Caco-2 (cell line): ENCODE measurements at regions not wholly inside any gene's neighbourhood (a gene's known extent, or its start where the extent isn't known, plus 50 kb on each side); places are given as distances from the start of the nearest gene placed in this dataset.
"Not testable (repeated sequence)": the region's sequence is repeated elsewhere in the genome, so short reads cannot be mapped to it uniquely, and the experiment has no call there.

Experiments used
- BruUV-seq: library from RNA; stranded (reverse); fragments of 400-500 nt; replicated peaks from 2 replicates; lab custom pipeline; 2021; lab: Mats Ljungman, UMichigan
- CTCF ChIA-PET: fragments of 300-600 bp; sonication (Branson Sonifier 250); formaldehyde crosslinking; loops from one replicate; lab custom pipeline; 2022; ENCODE audit warnings: antibody characterized with exemption; lab: Charles Lee
- POLR2A ChIA-PET: fragments of 300-600 bp; sonication (Branson Sonifier 250); formaldehyde crosslinking; loops from one replicate; lab custom pipeline; 2022; ENCODE audit warnings: antibody characterized with exemption; lab: Charles Lee
- DNase-seq, 2 experiments: peaks; one replicate each; pipeline versions ENCODE4 v3.0.0 to v3.0.0-alpha.2; 2020 to 2022
- H3K27me3 ChIP-seq: replicated peaks from 2 replicates; pipeline ENCODE4 v1.6.0; 2011; ENCODE audit warnings: low read length; ENCODE audit not compliant: control insufficient read depth, insufficient read depth
- H3K36me3 ChIP-seq: 2 replicates; pipeline ENCODE4 v1.5.1; 2011; ENCODE audit warnings: low read length; ENCODE audit not compliant: control insufficient read depth, insufficient read depth
- H3K4me1 ChIP-seq: fragments of 250-450 bp; sonication (Bioruptor Pico); 2 replicates; pipeline ENCODE4 v1.5.1; 2020; ENCODE audit warnings: mild to moderate bottlenecking
- H3K4me3 ChIP-seq: 2 replicates; pipeline ENCODE4 v1.5.1; 2011; ENCODE audit warnings: low read depth, mild to moderate bottlenecking, control low read depth, low read length
- H3K9me3 ChIP-seq: fragments of 250-450 bp; sonication (Bioruptor Pico); 2 replicates; pipeline ENCODE4 v1.5.1; 2020; ENCODE audit warnings: mild to moderate bottlenecking, moderate library complexity
- H3K27ac Mint-ChIP-seq: one replicate; pipeline ENCODE4 v1.8.0; 2022; ENCODE audit warnings: mixed read lengths; ENCODE audit not compliant: unreplicated experiment
- H3K27me3 Mint-ChIP-seq: one replicate; pipeline ENCODE4 v1.8.0; 2022; ENCODE audit warnings: mixed read lengths; ENCODE audit not compliant: insufficient read depth, unreplicated experiment
- H3K36me3 Mint-ChIP-seq: one replicate; pipeline ENCODE4 v1.8.0; 2022; ENCODE audit warnings: mild to moderate bottlenecking, mixed read lengths; ENCODE audit not compliant: insufficient read depth, unreplicated experiment
- H3K4me1 Mint-ChIP-seq: one replicate; pipeline ENCODE4 v1.8.0; 2022; ENCODE audit warnings: low read depth, mixed read lengths; ENCODE audit not compliant: unreplicated experiment
- H3K4me3 Mint-ChIP-seq: one replicate; pipeline ENCODE4 v1.8.0; 2022; ENCODE audit warnings: mild to moderate bottlenecking, moderate library complexity, mixed read lengths; ENCODE audit not compliant: unreplicated experiment
- H3K9me3 Mint-ChIP-seq: one replicate; pipeline ENCODE4 v1.8.0; 2022; ENCODE audit warnings: mixed read lengths; ENCODE audit not compliant: unreplicated experiment
- CTCF ChIP-seq, 2 experiments: fragments of 200-600 bp in 1 of 2; IDR thresholded peaks; 1 replicate in 1 of 2; 2 replicates in 1 of 2; pipeline versions ENCODE4 v1.5.1 to v1.8.0; 2011 to 2022; ENCODE audit warnings: antibody characterized with exemption in 1 of 2, control low read depth in 1 of 2, inconsistent platforms in 1 of 2, low read depth in 1 of 2, low read length in 1 of 2, mild to moderate bottlenecking in 1 of 2, moderate library complexity in 1 of 2; ENCODE audit not compliant: insufficient read depth in 1 of 2, severe bottlenecking in 1 of 2, unreplicated experiment in 1 of 2
- intact Hi-C: fragments of 100-400 bp; cut with micrococcal nuclease; formaldehyde crosslinking; loops from one replicate; pipeline ENCODE4 v1.10.0; 2022; ENCODE audit not compliant: unreplicated experiment

GRCh38 chr12:24664161-24664880 is 284.6 kb downstream of the BCAT1 start:
- POLR2A ChIA-PET: no interaction called here
- Histone ChIP-seq H3K4me1 (no peaks in the 10 kb centered on the region), H3K36me3 (no peaks in the 10 kb centered on the region), H3K9me3 (peaks cover 3% of the 10 kb centered on the region; the same call in 1 of the 2 replicates), H3K27me3 (no peaks in the 10 kb centered on the region), H3K4me3 (no peak overlapping the region)
- intact Hi-C loops: no loop called here
- TF ChIP-seq CTCF (IDR thresholded peaks at IDR 0.05; ENCODE audit: insufficient read depth in 1 of 2, low read depth in 1 of 2, low read length in 1 of 2, severe bottlenecking in 1 of 2, unreplicated experiment in 1 of 2): no peak
- H3K36me3 Mint-ChIP-seq: no peaks in the 10 kb centered on the region
- CTCF ChIA-PET: no interaction called here
- H3K27me3 Mint-ChIP-seq: no peaks in the 10 kb centered on the region
- peaks cover 21% of the 10 kb centered on the region for H3K9me3 Mint-ChIP-seq
- no peak overlapping the region for H3K4me3 Mint-ChIP-seq
- BruUV-seq: no TSS peak
- H3K4me1 Mint-ChIP-seq: peaks cover 6% of the 10 kb centered on the region
- DNase-seq: no peak
- H3K27ac Mint-ChIP-seq: no peak overlapping the region

DNA sequence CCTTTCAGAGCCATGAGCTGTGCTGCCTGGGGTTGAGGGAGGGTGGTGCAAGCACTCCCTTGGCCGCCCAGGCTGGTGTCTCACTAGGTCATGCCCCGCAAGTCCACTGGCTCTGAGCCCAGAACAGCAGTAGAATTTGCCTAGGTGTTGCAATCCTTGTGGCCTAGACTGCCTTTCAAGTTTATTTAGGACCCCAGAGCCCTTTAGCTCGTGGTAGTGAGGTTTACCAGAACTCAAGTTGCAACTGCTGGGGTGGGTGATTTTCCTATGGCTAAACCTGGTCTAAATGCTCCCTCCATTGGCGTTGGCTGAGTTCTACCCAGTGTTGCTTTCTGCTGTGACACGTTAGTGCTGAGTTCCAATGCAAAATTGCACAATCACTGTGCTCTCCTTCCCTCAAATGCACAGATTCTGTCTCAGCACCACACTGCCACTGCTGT is 287.2 kb downstream of the BCAT1 start:
- H3K27ac Mint-ChIP-seq: no peak overlapping the region
- intact Hi-C loops: no loop called here
- H3K4me1 ChIP-seq: no peaks in the 10 kb centered on the region
- H3K4me3 Mint-ChIP-seq: no peak overlapping the region
- no peaks in the 10 kb centered on the region for H3K36me3 Mint-ChIP-seq
- CTCF ChIA-PET: no interaction called here
- H3K4me1 Mint-ChIP-seq: peaks cover 6% of the 10 kb centered on the region
- H3K27me3 ChIP-seq: no peaks in the 10 kb centered on the region
- no peak overlapping the region for H3K4me3 ChIP-seq
- DNase-seq: no peak
- peaks cover 44% of the 10 kb centered on the region for H3K9me3 Mint-ChIP-seq
- BruUV-seq: no TSS peak
- no peaks in the 10 kb centered on the region for H3K36me3 ChIP-seq
- POLR2A ChIA-PET: no interaction called here
- H3K27me3 Mint-ChIP-seq: no peaks in the 10 kb centered on the region
- TF ChIP-seq CTCF (IDR thresholded peaks at IDR 0.05; ENCODE audit: insufficient read depth in 1 of 2, low read depth in 1 of 2, low read length in 1 of 2, severe bottlenecking in 1 of 2, unreplicated experiment in 1 of 2): no peak
- peaks cover 3% of the 10 kb centered on the region; the same call in 1 of the 2 replicates for H3K9me3 ChIP-seq

- Mint-ChIP-seq H3K36me3 (no peaks in the 10 kb centered on the region), H3K27me3 (no peaks in the 10 kb centered on the region), H3K4me3 (no peak overlapping the region), H3K27ac (no peak overlapping the region), H3K4me1 (no peaks in the 10 kb centered on the region), H3K9me3 (peaks cover 32% of the 10 kb centered on the region)
- BruUV-seq: no TSS peak
- ChIA-PET CTCF (no interaction called here), POLR2A (no interaction called here)
- peaks cover 3% of the 10 kb centered on the region; the same call in 1 of the 2 replicates for H3K9me3 ChIP-seq
- no peaks in the 10 kb centered on the region for H3K4me1 ChIP-seq
- no peaks in the 10 kb centered on the region for H3K27me3 ChIP-seq
- DNase-seq: no peak
- no peaks in the 10 kb centered on the region for H3K36me3 ChIP-seq
- intact Hi-C loops: no loop called here
- no peak overlapping the region for H3K4me3 ChIP-seq
- TF ChIP-seq CTCF (IDR thresholded peaks at IDR 0.05; ENCODE audit: insufficient read depth in 1 of 2, low read depth in 1 of 2, low read length in 1 of 2, severe bottlenecking in 1 of 2, unreplicated experiment in 1 of 2): no peak
Observed at GRCh38 chr12:24659016-24659415, 289.9 kb downstream of the BCAT1 start.

DNA sequence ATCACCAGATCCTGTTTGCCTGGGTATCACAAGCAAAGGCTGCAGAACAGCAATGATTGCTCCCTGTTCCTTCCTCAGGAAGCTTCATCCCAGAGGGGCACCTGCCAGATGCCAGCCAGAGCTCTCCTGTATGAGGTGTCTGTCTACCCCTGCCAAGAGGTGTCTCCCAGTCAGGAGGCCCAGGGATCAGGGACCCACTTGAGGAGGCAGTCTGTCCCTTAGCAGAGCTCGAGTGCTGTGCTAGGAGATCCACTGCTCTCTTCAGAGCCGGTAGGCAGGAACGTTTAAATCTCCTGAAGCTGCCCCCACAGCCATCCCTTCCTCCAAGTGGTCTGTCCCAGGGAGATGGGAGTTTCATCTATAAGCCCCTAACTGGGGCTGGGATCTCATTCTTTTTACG is 294.6 kb downstream of the BCAT1 start:
- H3K27me3 Mint-ChIP-seq, H3K4me1 ChIP-seq, BruUV-seq, intact Hi-C loops, H3K27me3 ChIP-seq, DNase-seq, H3K36me3 ChIP-seq, H3K36me3 Mint-ChIP-seq, H3K27ac Mint-ChIP-seq, H3K9me3 ChIP-seq, H3K4me3 ChIP-seq, H3K4me3 Mint-ChIP-seq, POLR2A ChIA-PET: not testable (repeated sequence)
- CTCF ChIA-PET: interaction anchor here (0.6 kb wide), 1 partner anchor 381 kb away, joined by 3 read pairs; no protein-coding TSS in a partner anchor
- H3K9me3 Mint-ChIP-seq: peaks cover 58% of the 10 kb centered on the region
- peaks cover 12% of the 10 kb centered on the region for H3K4me1 Mint-ChIP-seq
